Renal pelvis (tissue), 1 donor: ENCODE measurements at regions not wholly inside any gene's neighbourhood (a gene's known extent, or its start where the extent isn't known, plus 50 kb on each side); places are given as distances from the start of the nearest gene placed in this dataset.
"Not testable (repeated sequence)": the region's sequence is repeated elsewhere in the genome, so short reads cannot be mapped to it uniquely, and the experiment has no call there.

Experiments used
- DNase-seq: peaks from one replicate; pipeline ENCODE4 v3.0.0-alpha.2; 2013

DNA sequence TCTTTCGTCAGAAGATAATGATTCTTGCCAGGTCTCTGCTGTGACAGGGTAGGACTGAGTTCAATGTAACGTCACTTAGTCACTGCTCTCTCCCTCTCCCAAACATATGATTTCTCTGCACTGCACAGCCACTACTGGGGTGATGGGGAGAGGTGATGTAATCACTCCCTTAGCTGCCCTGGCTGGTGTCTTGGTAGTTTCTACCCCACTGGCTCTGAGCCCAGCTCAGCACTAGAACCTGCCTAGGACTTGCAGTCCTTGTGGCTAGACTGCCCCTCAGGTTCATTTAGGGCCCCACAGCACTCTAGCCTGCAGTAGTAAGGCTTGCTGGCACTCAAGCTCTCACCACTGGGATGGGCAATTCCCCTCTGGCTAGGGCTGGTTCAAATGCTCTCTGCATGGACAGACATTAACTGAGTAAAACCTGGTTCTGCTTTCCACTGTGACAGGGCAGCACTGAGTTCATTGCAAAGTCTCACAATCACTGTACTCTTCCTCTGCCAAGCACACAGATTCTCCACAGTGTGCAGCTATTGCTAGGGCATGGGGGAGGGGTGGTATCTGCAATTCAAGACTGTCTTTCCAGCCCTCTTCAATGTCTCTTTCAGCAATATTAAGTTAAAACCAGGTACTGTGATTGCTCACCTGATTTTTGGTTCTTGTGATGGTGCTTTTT lies 571.4 kb upstream of the FAT3 start:
- no peak for DNase-seq

- no peak for DNase-seq
Observed at GRCh38 chr11:91650802-91651201, 573.8 kb upstream of the FAT3 start.

GRCh38 chr11:91641153-91641552 lies 583.5 kb upstream of the FAT3 start:
- no peak for DNase-seq

- no peak for DNase-seq
Observed at GRCh38 chr11:91639359-91639758, 585.3 kb upstream of the FAT3 start.

DNA sequence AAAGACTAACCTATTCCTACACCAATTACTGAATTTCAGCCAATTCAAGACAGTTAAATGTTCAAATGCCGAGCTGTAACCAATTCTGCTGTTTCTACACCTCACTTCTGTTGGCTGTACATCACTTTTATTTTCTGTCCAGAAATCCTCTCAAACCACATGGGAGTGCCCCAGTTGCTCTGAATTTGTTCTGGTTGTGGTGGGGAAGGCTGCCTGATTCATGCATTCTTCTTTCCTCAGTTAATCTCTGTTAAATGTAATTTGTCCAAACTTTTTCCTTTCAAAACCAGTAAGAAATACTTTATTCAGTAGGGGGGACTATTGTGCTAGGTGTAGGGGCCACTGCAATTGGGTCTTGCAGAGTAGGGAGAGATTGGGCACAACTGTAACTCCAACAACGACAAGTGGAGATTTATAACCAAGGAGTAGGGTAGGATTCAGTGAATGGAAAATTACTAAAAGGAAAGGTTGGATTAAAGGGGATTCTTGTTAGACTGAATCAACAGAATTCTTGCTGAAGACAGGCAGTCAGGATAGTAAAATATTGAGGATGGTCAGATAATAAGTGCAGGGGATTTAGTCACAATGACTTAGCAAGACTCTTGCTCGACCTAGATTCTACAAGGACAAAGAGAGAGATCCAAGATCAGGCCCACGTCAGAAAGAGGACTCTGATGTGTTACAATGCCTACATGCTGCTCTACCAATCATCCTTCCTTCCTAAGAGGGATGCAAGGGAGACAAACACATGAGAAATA lies 593.5 kb upstream of the FAT3 start:
- no peak for DNase-seq

- no peak for DNase-seq
Observed at GRCh38 chr11:91625495-91625894, 599.1 kb upstream of the FAT3 start.

DNA sequence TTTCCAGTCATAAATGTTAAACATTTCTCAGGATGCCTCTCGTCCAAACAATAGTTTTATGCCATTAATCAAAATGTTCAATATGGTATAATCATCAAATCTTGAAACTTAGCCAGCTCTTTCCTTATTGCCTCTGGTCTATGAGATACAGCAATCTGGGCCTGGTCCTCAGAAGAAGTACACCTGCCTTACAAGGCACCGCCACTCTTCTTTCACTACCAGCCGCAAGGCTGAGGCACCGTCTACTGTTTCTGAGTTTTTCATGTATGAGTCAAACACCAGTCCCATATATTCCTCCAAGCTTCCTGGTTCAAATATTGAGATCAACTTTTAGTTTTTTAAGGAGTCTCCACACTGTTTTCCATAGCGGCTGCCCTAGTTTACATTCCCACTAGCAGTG lies 600.6 kb upstream of the FAT3 start:
- no peak for DNase-seq

DNA sequence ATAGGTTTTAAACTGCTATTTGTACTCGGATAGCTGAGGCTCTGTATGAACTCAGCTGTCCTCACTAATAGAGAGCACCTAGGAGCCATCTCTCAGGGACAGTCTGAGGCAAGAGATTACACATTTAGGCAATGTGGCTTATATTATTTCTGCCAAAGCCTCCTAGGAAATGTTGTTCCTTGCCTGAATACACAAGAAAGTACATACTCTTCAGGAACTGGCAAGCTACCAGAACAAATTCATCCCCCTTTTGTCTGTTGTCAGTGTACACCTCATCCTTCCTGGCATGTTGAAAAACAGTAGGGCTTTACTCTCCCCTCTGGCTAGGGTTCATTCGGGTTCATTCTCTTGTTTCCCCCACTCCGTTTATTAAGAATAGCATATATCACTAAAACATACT lies 615.9 kb upstream of the FAT3 start:
- DNase-seq: no peak

GRCh38 chr11:91596111-91596510 lies 628.5 kb upstream of the FAT3 start:
- DNase-seq: no peak

- no peak for DNase-seq
Observed at GRCh38 chr11:91591021-91591420, 633.6 kb upstream of the FAT3 start.

DNA sequence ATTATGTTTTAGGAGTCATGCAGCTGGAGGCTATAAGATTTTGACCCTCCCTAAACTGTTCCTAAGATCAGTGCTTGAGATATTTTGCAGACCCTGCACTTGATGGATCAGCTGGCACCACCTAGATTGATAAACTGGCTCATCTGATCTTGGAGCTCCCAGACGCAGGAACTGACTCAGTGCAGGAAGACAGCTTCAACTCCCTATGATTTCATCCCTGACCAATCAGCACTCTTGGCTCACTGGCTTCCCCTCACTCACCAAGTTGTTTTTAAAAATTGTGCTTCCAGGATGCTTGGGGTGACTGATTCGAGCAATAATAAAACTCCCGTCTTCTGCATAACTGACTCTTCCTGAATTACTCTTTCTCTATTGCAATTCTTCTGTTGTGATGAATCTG lies 637.5 kb upstream of the FAT3 start:
- no peak for DNase-seq

DNA sequence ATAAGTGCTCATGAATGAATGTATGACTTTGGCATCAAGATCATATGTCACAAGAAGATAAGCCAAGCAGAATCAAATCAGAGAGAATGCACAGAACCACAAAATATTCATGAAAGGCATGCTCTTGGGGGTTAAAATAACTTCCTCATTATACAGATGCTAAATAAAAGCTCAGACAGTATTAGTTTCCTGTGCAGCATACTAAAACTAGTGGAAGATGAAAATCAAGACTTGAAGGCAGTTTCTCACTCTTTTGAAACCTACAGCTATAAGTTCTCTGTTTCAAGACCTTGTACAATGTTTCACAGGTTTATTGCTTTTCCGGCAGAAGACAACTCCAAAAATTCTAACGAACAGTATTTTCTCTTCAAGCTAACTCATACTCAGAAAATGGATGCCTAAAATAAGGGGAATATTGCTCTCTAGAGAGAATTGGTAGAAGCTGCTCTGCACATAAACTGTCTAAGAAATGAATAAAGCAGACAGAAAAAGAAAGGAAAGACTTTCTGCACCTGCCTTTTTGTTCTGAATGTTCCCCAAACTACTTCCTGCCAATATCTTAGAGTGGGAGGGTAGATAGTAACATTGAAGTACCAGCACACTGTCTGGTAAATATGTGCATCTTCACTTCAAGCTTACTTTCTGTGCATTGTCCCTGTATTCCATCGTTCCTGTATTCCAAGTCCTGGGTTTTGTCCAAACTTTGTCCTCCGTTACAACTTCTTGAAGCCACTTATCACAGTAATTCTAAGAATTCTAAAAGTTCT lies 639.4 kb upstream of the FAT3 start:
- DNase-seq: no peak

GRCh38 chr11:91563176-91563575 lies 661.4 kb upstream of the FAT3 start:
- no peak for DNase-seq

GRCh38 chr11:91560434-91560833 lies 664.2 kb upstream of the FAT3 start:
- no peak for DNase-seq

DNA sequence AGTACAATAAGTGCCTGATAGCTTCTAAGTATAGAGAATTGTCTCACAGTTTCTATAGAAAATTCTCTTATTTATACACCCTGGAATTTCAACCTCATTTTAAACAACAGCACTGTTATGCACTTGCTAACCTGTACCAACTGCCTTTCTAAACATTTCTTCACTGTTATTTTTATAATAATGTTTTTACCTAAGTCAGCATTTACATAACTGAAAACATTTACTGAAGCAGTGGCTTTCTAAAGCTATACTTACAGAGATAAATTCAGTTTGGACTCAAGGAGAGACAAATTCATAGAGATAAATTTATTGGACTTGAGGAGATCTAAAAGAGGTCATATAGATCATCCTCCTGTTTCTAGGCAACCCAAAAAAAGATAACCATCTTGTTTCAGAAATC lies 686.6 kb upstream of the FAT3 start:
- DNase-seq: no peak

DNA sequence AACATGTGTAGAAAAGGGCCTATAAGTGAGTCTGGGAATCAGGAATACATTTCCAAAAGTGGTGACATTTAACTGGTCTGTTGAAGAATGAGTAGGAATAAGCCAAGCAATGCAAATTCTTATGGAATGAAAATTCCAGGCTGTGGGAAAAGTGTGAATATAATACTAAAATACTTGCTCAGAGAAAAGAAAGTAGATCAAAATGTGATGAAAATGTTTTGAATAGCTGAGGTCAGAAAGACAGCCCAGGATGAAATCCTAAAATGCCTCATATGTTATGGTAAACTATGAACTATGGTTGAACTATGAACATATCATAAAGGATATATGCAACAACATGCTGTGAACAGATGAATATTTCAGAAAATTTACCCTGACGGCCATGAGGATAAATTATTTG lies 688.3 kb upstream of the FAT3 start:
- no peak for DNase-seq

- DNase-seq: no peak
Observed at GRCh38 chr11:91528965-91529364, 695.7 kb upstream of the FAT3 start.

GRCh38 chr11:91527380-91528030 lies 697.1 kb upstream of the FAT3 start:
- DNase-seq: no peak

DNA sequence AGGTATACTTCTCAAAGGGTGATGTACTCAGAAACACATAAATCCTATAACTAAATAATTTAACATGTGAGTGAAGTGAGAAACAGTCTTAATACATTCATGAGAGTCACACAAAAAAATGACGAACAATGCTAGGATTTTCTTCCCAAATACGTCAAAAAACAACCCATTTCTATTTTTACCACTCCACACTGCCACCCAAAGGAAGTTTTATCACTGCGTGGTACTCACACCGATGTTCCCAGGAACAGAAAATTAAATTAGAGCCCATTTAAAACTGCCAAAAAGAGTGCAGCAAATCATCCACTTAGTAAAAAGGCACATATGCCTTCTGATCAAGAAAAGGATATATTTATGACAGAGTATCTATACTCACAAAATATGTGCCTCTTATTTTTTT lies 710.9 kb upstream of the FAT3 start:
- DNase-seq: no peak

DNA sequence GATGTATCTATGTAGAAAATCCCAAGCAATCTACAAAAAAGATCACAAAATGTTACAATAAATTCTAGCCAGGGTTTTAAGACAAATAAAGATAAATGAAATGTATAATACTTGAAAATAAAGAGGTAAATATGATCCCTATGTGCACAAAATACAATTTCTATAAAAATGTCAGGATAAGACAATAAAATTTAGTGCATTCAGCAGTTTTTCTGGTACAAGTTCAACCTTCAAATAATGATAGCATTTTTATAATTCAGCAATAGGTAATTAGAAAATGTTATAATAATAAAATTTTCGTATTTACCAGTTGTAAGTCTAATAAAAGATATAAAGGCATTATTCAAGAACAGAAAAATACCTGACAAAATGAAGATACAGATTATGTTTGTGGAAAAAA lies 726.8 kb upstream of the FAT3 start:
- DNase-seq: no peak

GRCh38 chr11:91495837-91496236 lies 728.8 kb upstream of the FAT3 start:
- DNase-seq: no peak

- DNase-seq: no peak
Observed at GRCh38 chr11:91489989-91490388, 734.6 kb upstream of the FAT3 start.

DNA sequence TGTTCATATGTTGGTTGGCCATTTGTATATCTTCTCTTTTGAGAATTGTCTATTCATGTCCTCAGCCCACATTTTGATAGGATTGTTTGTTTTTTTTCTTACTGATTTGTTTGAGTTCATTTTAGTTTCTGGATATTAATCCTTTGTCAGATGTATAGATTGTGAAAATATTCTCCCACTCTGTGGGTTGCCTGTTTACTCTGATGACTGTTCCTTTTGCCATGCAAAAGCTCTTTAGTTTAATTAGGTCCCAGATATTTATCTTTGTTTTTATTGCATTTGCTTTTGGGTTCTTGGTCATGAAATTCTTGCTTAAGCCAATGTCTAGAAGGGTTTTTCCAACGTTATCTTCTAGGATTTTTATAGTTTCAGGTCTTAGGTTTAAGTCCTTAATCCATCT lies 740.7 kb upstream of the FAT3 start:
- DNase-seq: not testable (repeated sequence)
